HepG2 (cell line): ENCODE measurements at regions not wholly inside any gene's neighbourhood (a gene's known extent, or its start where the extent isn't known, plus 50 kb on each side); places are given as distances from the start of the nearest gene placed in this dataset.

Experiments
- ATAC-seq: fragments of 200-7000 bp; cut with Tn5 transposase; 3 replicates; pipeline ENCODE4 v1.9.1; 2020; ENCODE audit warnings: mild to moderate bottlenecking, moderate library complexity
- BruUV-seq: library from RNA; stranded (reverse); fragments of 400-500 nt; replicated peaks from 2 replicates; lab custom pipeline; 2021; lab: Mats Ljungman, UMichigan
- CTCF ChIA-PET: fragments of 300-600 bp; formaldehyde crosslinking; extraction: SDS; loops from one replicate; lab custom pipeline; 2021; ENCODE audit warnings: low total read pairs, inconsistent platforms, low intra/inter-chr PET ratio; lab: Yijun Ruan, JAX
- POLR2A ChIA-PET: fragments of 350-600 bp; sonication (Branson Sonifier 250); formaldehyde crosslinking; loops from one replicate; lab custom pipeline; 2020; ENCODE audit warnings: antibody characterized with exemption, inconsistent platforms; lab: Yijun Ruan, JAX
- DNase-seq: peaks from one replicate; pipeline ENCODE4 v3.0.0-alpha.2; 2015; ENCODE audit warnings: low spot score
- FAIRE-seq: peaks from 3 replicates; lab custom pipeline; 2011; peaks lifted over from hg19 to GRCh38; lab: Jason Lieb, UNC
- H2AFZ ChIP-seq: one replicate; pipeline ENCODE4 v1.6.1; 2011; ENCODE audit warnings: low read length, inconsistent platforms
- H3K27ac ChIP-seq: fragments of 300-600 bp; 3 replicates; pipeline ENCODE4 v1.8.0; 2011; ENCODE audit warnings: mixed run types, mild to moderate bottlenecking, mixed read lengths, low read length, inconsistent platforms; ENCODE audit not compliant: insufficient read depth; ENCODE audit errors: extremely low read length
- H3K27me3 ChIP-seq, 2 experiments: fragments of 200-600 bp in 1 of 2; 2 replicates in 1 of 2; 3 replicates in 1 of 2; pipeline versions ENCODE4 v1.6.0 to v1.8.0; 2011; ENCODE audit warnings: low read length in 2 of 2, mild to moderate bottlenecking in 2 of 2, moderate library complexity in 2 of 2, inconsistent platforms in 1 of 2; ENCODE audit not compliant: insufficient read depth in 2 of 2, control insufficient read depth in 1 of 2
- H3K36me3 ChIP-seq, 2 experiments: fragments of 200-600 bp in 1 of 2; replicated peaks in 1 of 2; 2 replicates in 1 of 2; 3 replicates in 1 of 2; pipeline versions ENCODE4 v1.5.1 to v1.8.0; 2011; ENCODE audit warnings: low read length in 2 of 2, inconsistent platforms in 1 of 2; ENCODE audit not compliant: insufficient read depth in 2 of 2, control insufficient read depth in 1 of 2
- H3K4me1 ChIP-seq: 2 replicates; pipeline ENCODE4 v1.5.1; 2012; ENCODE audit warnings: low read length, inconsistent platforms; ENCODE audit not compliant: insufficient read depth
- H3K4me2 ChIP-seq: 2 replicates; pipeline ENCODE4 v1.6.0; 2011; ENCODE audit warnings: low read depth, low read length, inconsistent platforms
- H3K4me3 ChIP-seq, 3 experiments: fragments of 200-600 bp in 1 of 3; sonication (generic), shearing (Covaris generic) in 1 of 3; replicated peaks in 1 of 3; 2 replicates each; pipeline ENCODE4 v1.5.1; 2011 to 2016; ENCODE audit warnings: low read length in 3 of 3, inconsistent platforms in 2 of 3, low read depth in 2 of 3, mild to moderate bottlenecking in 2 of 3, control low read depth in 1 of 3, mixed read lengths in 1 of 3; ENCODE audit not compliant: insufficient read depth in 1 of 3
- H3K79me2 ChIP-seq: one replicate; pipeline ENCODE4 v1.6.1; 2011; ENCODE audit warnings: low read length, inconsistent platforms; ENCODE audit not compliant: insufficient read depth
- H3K9ac ChIP-seq: 2 replicates; pipeline ENCODE4 v1.6.0; 2011; ENCODE audit warnings: mild to moderate bottlenecking, low read depth, low read length, inconsistent platforms; ENCODE audit not compliant: insufficient read depth
- H3K9me3 ChIP-seq: 2 replicates; pipeline ENCODE4 v1.5.1; 2012; ENCODE audit warnings: mild to moderate bottlenecking, low read length
- H4K20me1 ChIP-seq: 2 replicates; pipeline ENCODE4 v1.6.0; 2011; ENCODE audit warnings: inconsistent platforms, mild to moderate bottlenecking, low read length, moderate library complexity; ENCODE audit not compliant: insufficient read depth
- BHLHE40 ChIP-seq: IDR thresholded peaks from 2 replicates; pipeline ENCODE4 v1.6.1; 2011; ENCODE audit warnings: low read length, improper control_type of control experiment
- CHD2 ChIP-seq: IDR thresholded peaks from 2 replicates; pipeline ENCODE4 v1.6.1; 2011; ENCODE audit warnings: low read depth, low read length, improper control_type of control experiment
- CSRNP1 ChIP-seq: sonication (generic); formaldehyde crosslinking; IDR thresholded peaks from 2 replicates; pipeline ENCODE4 v1.8.1; 2023; ENCODE audit warnings: mild to moderate bottlenecking, missing genetic modification reagents
- EEA1 ChIP-seq: sonication (generic); formaldehyde crosslinking; IDR thresholded peaks from 2 replicates; pipeline ENCODE4 v1.5.1; 2020; ENCODE audit warnings: mild to moderate bottlenecking, missing genetic modification reagents, borderline replicate concordance
- FOXA1 ChIP-seq, 2 experiments: fragments of 450-650 bp in 1 of 2; sonication (generic) in 1 of 2; formaldehyde crosslinking in 1 of 2; IDR thresholded peaks; 2 replicates each; pipeline versions ENCODE4 v1.4.0 to v1.6.1; 2016 to 2020; ENCODE audit warnings: missing genetic modification reagents in 1 of 2
- KLF9 ChIP-seq: IDR thresholded peaks from 2 replicates; pipeline ENCODE4 v1.6.1; 2016; ENCODE audit warnings: low read depth
- MAFK ChIP-seq, 2 experiments: IDR thresholded peaks in 1 of 2; conservative IDR thresholded peaks in 1 of 2; 2 replicates each; pipeline ENCODE4 v1.6.1; 2011; ENCODE audit warnings: improper control_type of control experiment in 2 of 2, low read length in 2 of 2
- TBX3 ChIP-seq: fragments of 450-650 bp; IDR thresholded peaks from 2 replicates; pipeline ENCODE4 v1.6.1; 2017; ENCODE audit warnings: antibody characterized with exemption, mild to moderate bottlenecking, inconsistent platforms, borderline replicate concordance
- YEATS4 ChIP-seq: sonication (generic); formaldehyde crosslinking; IDR thresholded peaks from 2 replicates; pipeline ENCODE4 v1.4.0; 2020; ENCODE audit warnings: missing genetic modification reagents, borderline replicate concordance
- ZNF101 ChIP-seq: sonication (generic); formaldehyde crosslinking; IDR thresholded peaks from 2 replicates; pipeline ENCODE4 v1.4.0; 2020; ENCODE audit warnings: mild to moderate bottlenecking, low read depth, missing genetic modification reagents, borderline replicate concordance
- ZNF510 ChIP-seq: sonication (generic); formaldehyde crosslinking; IDR thresholded peaks from 2 replicates; pipeline ENCODE4 v1.4.0; 2020; ENCODE audit warnings: low read depth, mild to moderate bottlenecking, missing genetic modification reagents
- ZNF777 ChIP-seq: sonication (generic); formaldehyde crosslinking; IDR thresholded peaks from 2 replicates; pipeline ENCODE4 v1.4.0; 2020; ENCODE audit warnings: missing genetic modification reagents
- ZNF816 ChIP-seq: sonication (generic); formaldehyde crosslinking; IDR thresholded peaks from 2 replicates; pipeline ENCODE4 v1.8.0; 2022; ENCODE audit warnings: missing genetic modification reagents, mild to moderate bottlenecking, borderline replicate concordance
- ZNF883 ChIP-seq: sonication (generic); formaldehyde crosslinking; IDR thresholded peaks from 2 replicates; pipeline ENCODE4 v1.5.1; 2020; ENCODE audit warnings: mild to moderate bottlenecking, missing genetic modification reagents; ENCODE audit errors: not compliant biosample characterization
- WGBS: methylation state at CpG from one replicate; pipeline ENCODE4 v1.1.6; 2017; ENCODE audit warnings: low lambda C conversion rate; 5-methylcytosine and 5-hydroxymethylcytosine counted together
- in situ Hi-C: cut with HindIII; loops from 2 replicates; pipeline ENCODE4 v1.10.0; 2017; ENCODE audit warnings: low pct_unique_long_range_greater_than_20kb; ENCODE audit not compliant: extremely low pct_ligation_motif_present
- intact Hi-C: fragments of 100-400 bp; cut with micrococcal nuclease; formaldehyde crosslinking; loops from one replicate; pipeline ENCODE4 v1.10.0; 2022; ENCODE audit not compliant: unreplicated experiment

GRCh38 chr20:58011106-58011946 is 217.1 kb downstream of the ANKRD60 start:
- H3K27ac ChIP-seq = no peak overlapping the region
- ATAC-seq (no peak), DNase-seq (no peak), FAIRE-seq (no peak)
- no peaks in the 10 kb centered on the region for H3K9me3 ChIP-seq
- H3K4me3 ChIP-seq = no peak overlapping the region
- H3K4me2 ChIP-seq = no peak overlapping the region
- in situ Hi-C loops (no loop called here), intact Hi-C loops (no loop called here)
- no peaks in the 10 kb centered on the region for H3K36me3 ChIP-seq
- no peaks in the 10 kb centered on the region; the same call in 1 of the 2 replicates for H4K20me1 ChIP-seq
- peaks cover 2 to 59% of the 10 kb centered on the region in 2 experiments; a peak in 3 of 5 replicates for H3K27me3 ChIP-seq
- H3K9ac ChIP-seq = no peak overlapping the region
- no peaks in the 10 kb centered on the region for H3K4me1 ChIP-seq
- no peak for TF ChIP-seq BHLHE40
- TF ChIP-seq CSRNP1 (CRISPR knock-in tag) = no peak
- no peak for TF ChIP-seq KLF9 (CRISPR knock-in tag)
- no peak for TF ChIP-seq ZNF510 (CRISPR knock-in tag)
- TF ChIP-seq MAFK (conservative IDR thresholded peaks at IDR 0.05 in 1 of 2, IDR thresholded peaks at IDR 0.05 in 1 of 2; ENCODE audit: low read length in 2 of 2) = no peak
- TF ChIP-seq ZNF101 = no peak
- no peak for TF ChIP-seq EEA1 (CRISPR knock-in tag)
- no peak for TF ChIP-seq FOXA1 (IDR thresholded peaks at IDR 0.05)
- no peak for TF ChIP-seq FOXA1 (CRISPR knock-in tag; IDR thresholded peaks at IDR 0.05)
- TF ChIP-seq CHD2 = no peak
- no peak for TF ChIP-seq TBX3
- no peak for TF ChIP-seq ZNF816 (CRISPR knock-in tag)
- no peak for TF ChIP-seq ZNF883
- no peak for TF ChIP-seq ZNF777
- TF ChIP-seq YEATS4 = no peak
- no peak overlapping the region for H2AFZ ChIP-seq
- POLR2A ChIA-PET = no interaction called here
- BruUV-seq = no TSS peak
- H3K79me2 ChIP-seq = no peaks in the 10 kb centered on the region
- CTCF ChIA-PET = no interaction called here
- 23% methylated on average over 14 of the region's 14 CpGs for WGBS
